GM23338 (cell line): ENCODE measurements at regions not wholly inside any gene's neighbourhood (a gene's known extent, or its start where the extent isn't known, plus 50 kb on each side); places are given as distances from the start of the nearest gene placed in this dataset.

ENCODE experiments used
- ATAC-seq: fragments of 200-7000 bp; cut with Tn5 transposase; 3 replicates; pipeline ENCODE4 v1.9.1; 2020
- DNase-seq: peaks from one replicate; pipeline ENCODE4 v3.0.0-alpha.2; 2015; ENCODE audit warnings: low spot score
- H2AFZ ChIP-seq: fragments of 200-600 bp; sonication (generic); 2 replicates; pipeline ENCODE4 v1.8.0; 2016; ENCODE audit warnings: antibody characterized with exemption, mild to moderate bottlenecking, moderate library complexity
- H3F3A ChIP-seq: fragments of 200-600 bp; sonication (generic); replicated peaks from 2 replicates; pipeline ENCODE4 v1.8.0; 2017; ENCODE audit warnings: antibody characterized with exemption, mixed run types, low read depth
- H3K27ac ChIP-seq: fragments of 200-600 bp; sonication (generic); 2 replicates; pipeline ENCODE4 v1.6.1; 2016; ENCODE audit warnings: low read depth
- H3K27me3 ChIP-seq: fragments of 200-600 bp; sonication (generic); 2 replicates; pipeline ENCODE4 v1.8.0; 2016; ENCODE audit warnings: mild to moderate bottlenecking, mixed run types, moderate library complexity; ENCODE audit not compliant: insufficient read depth
- H3K36me3 ChIP-seq: fragments of 200-600 bp; sonication (generic); 2 replicates; pipeline ENCODE4 v1.8.0; 2016; ENCODE audit warnings: mild to moderate bottlenecking; ENCODE audit not compliant: insufficient read depth
- H3K4me1 ChIP-seq: fragments of 200-600 bp; sonication (generic); 2 replicates; pipeline ENCODE4 v1.8.0; 2016; ENCODE audit warnings: mild to moderate bottlenecking, moderate library complexity; ENCODE audit not compliant: insufficient read depth
- H3K4me2 ChIP-seq: fragments of 200-600 bp; sonication (generic); 2 replicates; pipeline ENCODE4 v1.7.1; 2017; ENCODE audit warnings: mixed run types
- H3K4me3 ChIP-seq: fragments of 200-600 bp; sonication (generic); 2 replicates; pipeline ENCODE4 v1.6.1; 2016; ENCODE audit warnings: mixed run types
- H3K79me2 ChIP-seq: fragments of 200-600 bp; sonication (generic); replicated peaks from 2 replicates; pipeline ENCODE4 v1.8.0; 2017; ENCODE audit warnings: mild to moderate bottlenecking; ENCODE audit not compliant: insufficient read depth
- H3K9me2 ChIP-seq: fragments of 200-600 bp; sonication (generic); 2 replicates; pipeline ENCODE4 v1.8.0; 2017; ENCODE audit not compliant: insufficient read depth
- H4K20me1 ChIP-seq: fragments of 200-600 bp; sonication (generic); replicated peaks from 2 replicates; pipeline ENCODE4 v1.8.0; 2017; ENCODE audit warnings: mild to moderate bottlenecking; ENCODE audit not compliant: insufficient read depth
- H3K27ac Mint-ChIP-seq: 2 replicates; pipeline ENCODE4 v1.8.0; 2020; ENCODE audit warnings: inconsistent platforms, mild to moderate bottlenecking, moderate library complexity, mixed read lengths
- H3K27me3 Mint-ChIP-seq: 3 replicates; pipeline ENCODE4 v1.8.0; 2022; ENCODE audit warnings: low read depth, mild to moderate bottlenecking, moderate library complexity, mixed read lengths, inconsistent platforms; ENCODE audit not compliant: insufficient read depth, poor library complexity
- H3K36me3 Mint-ChIP-seq: 3 replicates; pipeline ENCODE4 v1.8.0; 2021; ENCODE audit warnings: low read depth, mild to moderate bottlenecking, inconsistent platforms, moderate library complexity, mixed read lengths
- H3K4me1 Mint-ChIP-seq: 3 replicates; pipeline ENCODE4 v1.8.0; 2020; ENCODE audit warnings: mild to moderate bottlenecking, inconsistent platforms, mixed read lengths
- H3K4me3 Mint-ChIP-seq: 3 replicates; pipeline ENCODE4 v1.8.0; 2021; ENCODE audit warnings: moderate library complexity, mild to moderate bottlenecking, inconsistent platforms, mixed read lengths
- H3K9me3 Mint-ChIP-seq: 3 replicates; pipeline ENCODE4 v1.8.0; 2020; ENCODE audit warnings: moderate library complexity, mild to moderate bottlenecking, inconsistent platforms, mixed read lengths
- CREB1 ChIP-seq: fragments of 250-450 bp; sonication (Bioruptor Pico); IDR thresholded peaks from 2 replicates; pipeline ENCODE4 v1.5.0; 2020; ENCODE audit warnings: low read depth, mild to moderate bottlenecking, moderate library complexity
- EZH2 ChIP-seq: fragments of 200-600 bp; sonication (generic); IDR thresholded peaks from one replicate; pipeline ENCODE4 v1.8.0; 2017; ENCODE audit warnings: antibody characterized with exemption, mild to moderate bottlenecking, low read depth; ENCODE audit not compliant: unreplicated experiment
- EZH2phosphoT487 ChIP-seq: fragments of 200-600 bp; sonication (generic); IDR thresholded peaks from one replicate; pipeline ENCODE4 v1.8.1; 2018; ENCODE audit warnings: antibody characterized with exemption; ENCODE audit not compliant: unreplicated experiment
- JUNB ChIP-seq: IDR thresholded peaks from one replicate; pipeline ENCODE4 v1.6.1; 2016; ENCODE audit warnings: antibody characterized with exemption; ENCODE audit not compliant: unreplicated experiment
- NANOG ChIP-seq: IDR thresholded peaks from 2 replicates; pipeline ENCODE4 v1.6.1; 2016; ENCODE audit warnings: antibody characterized with exemption, borderline replicate concordance
- POLR2AphosphoS5 ChIP-seq: IDR thresholded peaks from 2 replicates; pipeline ENCODE4 v1.6.1; 2016; ENCODE audit warnings: antibody characterized with exemption, low read depth
- STAT1 ChIP-seq: IDR thresholded peaks from one replicate; pipeline ENCODE4 v1.6.1; 2016; ENCODE audit warnings: antibody characterized with exemption; ENCODE audit not compliant: unreplicated experiment
- ZNF114 ChIP-seq: fragments of 250-450 bp; sonication (Bioruptor Pico); IDR thresholded peaks from 2 replicates; pipeline ENCODE4 v1.5.0; 2020; ENCODE audit warnings: mild to moderate bottlenecking, moderate library complexity
- ZNF331 ChIP-seq: fragments of 250-450 bp; sonication (Bioruptor Pico); IDR thresholded peaks from 2 replicates; pipeline ENCODE4 v1.5.0; 2020; ENCODE audit warnings: low read depth, mild to moderate bottlenecking, moderate library complexity
- TF ChIP-seq, protein P1 (sequence below): fragments of 250-450 bp; sonication (Bioruptor Pico); IDR thresholded peaks from 2 replicates; pipeline ENCODE4 v1.5.0; 2020; ENCODE audit warnings: mild to moderate bottlenecking, moderate library complexity
- TF ChIP-seq, protein P2 (sequence below), 2 experiments: fragments of 200-600 bp in 1 of 2; sonication (generic) in 1 of 2; conservative IDR thresholded peaks; 2 replicates each; pipeline versions ENCODE4 v1.5.1 to v1.6.1; 2016 to 2017; ENCODE audit warnings: antibody characterized with exemption in 2 of 2, low read depth in 2 of 2, mild to moderate bottlenecking in 2 of 2, moderate library complexity in 1 of 2
- TF ChIP-seq, protein P3 (sequence below): IDR thresholded peaks from 2 replicates; pipeline ENCODE4 v1.6.1; 2016; ENCODE audit warnings: antibody characterized with exemption
- TF ChIP-seq, protein P4 (sequence below): IDR thresholded peaks from one replicate; pipeline ENCODE4 v1.6.1; 2018; ENCODE audit warnings: antibody characterized with exemption; ENCODE audit not compliant: unreplicated experiment

DNA sequence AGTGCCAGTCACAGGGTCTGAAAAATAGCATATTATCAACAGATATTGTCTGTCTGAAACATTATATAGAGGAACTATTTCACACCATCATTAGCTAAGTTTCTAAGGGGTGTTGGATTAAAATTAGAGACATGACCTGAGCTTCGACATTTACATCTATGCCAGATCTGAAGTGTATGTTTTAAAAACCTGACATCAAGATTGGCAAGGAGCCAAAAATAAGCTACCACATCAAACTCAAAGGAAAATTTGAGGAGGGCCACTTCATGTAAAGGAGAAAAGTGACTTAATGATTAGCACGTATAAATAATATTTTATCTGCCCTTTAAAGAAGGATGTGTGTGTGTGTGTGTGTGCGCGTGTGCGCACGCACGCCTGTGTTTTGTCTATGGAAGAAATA lies 752.0 kb upstream of the GRM7 start:
- Histone ChIP-seq H3K4me2 (no peak overlapping the region), H3K27ac (no peak overlapping the region), H3K4me1 (no peaks in the 10 kb centered on the region), H3K4me3 (no peak overlapping the region), H2AFZ (no peak overlapping the region), H3F3A (no peaks in the 10 kb centered on the region), H3K27me3 (no peaks in the 10 kb centered on the region), H3K79me2 (no peaks in the 10 kb centered on the region), H4K20me1 (no peaks in the 10 kb centered on the region), H3K9me2 (no peaks in the 10 kb centered on the region), H3K36me3 (peaks cover 9% of the 10 kb centered on the region; the same call in 1 of the 2 replicates)
- no peak for DNase-seq
- TF ChIP-seq EZH2 (no peak), EZH2phosphoT487 (no peak), STAT1 (no peak), ZNF114 (CRISPR knock-in tag) (no peak), NANOG (no peak), ZNF331 (no peak), CREB1 (CRISPR knock-in tag) (no peak), POLR2AphosphoS5 (no peak), JUNB (no peak)
- TF ChIP-seq, protein P1, sequence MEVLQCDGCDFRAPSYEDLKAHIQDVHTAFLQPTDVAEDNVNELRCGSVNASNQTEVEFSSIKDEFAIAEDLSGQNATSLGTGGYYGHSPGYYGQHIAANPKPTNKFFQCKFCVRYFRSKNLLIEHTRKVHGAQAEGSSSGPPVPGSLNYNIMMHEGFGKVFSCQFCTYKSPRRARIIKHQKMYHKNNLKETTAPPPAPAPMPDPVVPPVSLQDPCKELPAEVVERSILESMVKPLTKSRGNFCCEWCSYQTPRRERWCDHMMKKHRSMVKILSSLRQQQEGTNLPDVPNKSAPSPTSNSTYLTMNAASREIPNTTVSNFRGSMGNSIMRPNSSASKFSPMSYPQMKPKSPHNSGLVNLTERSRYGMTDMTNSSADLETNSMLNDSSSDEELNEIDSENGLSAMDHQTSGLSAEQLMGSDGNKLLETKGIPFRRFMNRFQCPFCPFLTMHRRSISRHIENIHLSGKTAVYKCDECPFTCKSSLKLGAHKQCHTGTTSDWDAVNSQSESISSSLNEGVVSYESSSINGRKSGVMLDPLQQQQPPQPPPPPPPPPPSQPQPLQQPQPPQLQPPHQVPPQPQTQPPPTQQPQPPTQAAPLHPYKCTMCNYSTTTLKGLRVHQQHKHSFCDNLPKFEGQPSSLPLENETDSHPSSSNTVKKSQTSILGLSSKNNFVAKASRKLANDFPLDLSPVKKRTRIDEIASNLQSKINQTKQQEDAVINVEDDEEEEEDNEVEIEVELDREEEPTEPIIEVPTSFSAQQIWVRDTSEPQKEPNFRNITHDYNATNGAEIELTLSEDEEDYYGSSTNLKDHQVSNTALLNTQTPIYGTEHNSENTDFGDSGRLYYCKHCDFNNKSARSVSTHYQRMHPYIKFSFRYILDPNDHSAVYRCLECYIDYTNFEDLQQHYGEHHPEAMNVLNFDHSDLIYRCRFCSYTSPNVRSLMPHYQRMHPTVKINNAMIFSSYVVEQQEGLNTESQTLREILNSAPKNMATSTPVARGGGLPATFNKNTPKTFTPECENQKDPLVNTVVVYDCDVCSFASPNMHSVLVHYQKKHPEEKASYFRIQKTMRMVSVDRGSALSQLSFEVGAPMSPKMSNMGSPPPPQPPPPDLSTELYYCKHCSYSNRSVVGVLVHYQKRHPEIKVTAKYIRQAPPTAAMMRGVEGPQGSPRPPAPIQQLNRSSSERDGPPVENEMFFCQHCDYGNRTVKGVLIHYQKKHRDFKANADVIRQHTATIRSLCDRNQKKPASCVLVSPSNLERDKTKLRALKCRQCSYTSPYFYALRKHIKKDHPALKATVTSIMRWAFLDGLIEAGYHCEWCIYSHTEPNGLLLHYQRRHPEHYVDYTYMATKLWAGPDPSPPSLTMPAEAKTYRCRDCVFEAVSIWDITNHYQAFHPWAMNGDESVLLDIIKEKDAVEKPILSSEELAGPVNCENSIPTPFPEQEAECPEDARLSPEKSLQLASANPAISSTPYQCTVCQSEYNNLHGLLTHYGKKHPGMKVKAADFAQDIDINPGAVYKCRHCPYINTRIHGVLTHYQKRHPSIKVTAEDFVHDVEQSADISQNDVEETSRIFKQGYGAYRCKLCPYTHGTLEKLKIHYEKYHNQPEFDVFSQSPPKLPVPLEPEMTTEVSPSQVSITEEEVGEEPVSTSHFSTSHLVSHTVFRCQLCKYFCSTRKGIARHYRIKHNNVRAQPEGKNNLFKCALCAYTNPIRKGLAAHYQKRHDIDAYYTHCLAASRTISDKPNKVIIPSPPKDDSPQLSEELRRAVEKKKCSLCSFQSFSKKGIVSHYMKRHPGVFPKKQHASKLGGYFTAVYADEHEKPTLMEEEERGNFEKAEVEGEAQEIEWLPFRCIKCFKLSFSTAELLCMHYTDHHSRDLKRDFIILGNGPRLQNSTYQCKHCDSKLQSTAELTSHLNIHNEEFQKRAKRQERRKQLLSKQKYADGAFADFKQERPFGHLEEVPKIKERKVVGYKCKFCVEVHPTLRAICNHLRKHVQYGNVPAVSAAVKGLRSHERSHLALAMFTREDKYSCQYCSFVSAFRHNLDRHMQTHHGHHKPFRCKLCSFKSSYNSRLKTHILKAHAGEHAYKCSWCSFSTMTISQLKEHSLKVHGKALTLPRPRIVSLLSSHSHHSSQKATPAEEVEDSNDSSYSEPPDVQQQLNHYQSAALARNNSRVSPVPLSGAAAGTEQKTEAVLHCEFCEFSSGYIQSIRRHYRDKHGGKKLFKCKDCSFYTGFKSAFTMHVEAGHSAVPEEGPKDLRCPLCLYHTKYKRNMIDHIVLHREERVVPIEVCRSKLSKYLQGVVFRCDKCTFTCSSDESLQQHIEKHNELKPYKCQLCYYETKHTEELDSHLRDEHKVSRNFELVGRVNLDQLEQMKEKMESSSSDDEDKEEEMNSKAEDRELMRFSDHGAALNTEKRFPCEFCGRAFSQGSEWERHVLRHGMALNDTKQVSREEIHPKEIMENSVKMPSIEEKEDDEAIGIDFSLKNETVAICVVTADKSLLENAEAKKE (CRISPR knock-in tag), result no peak
- TF ChIP-seq, protein P2, sequence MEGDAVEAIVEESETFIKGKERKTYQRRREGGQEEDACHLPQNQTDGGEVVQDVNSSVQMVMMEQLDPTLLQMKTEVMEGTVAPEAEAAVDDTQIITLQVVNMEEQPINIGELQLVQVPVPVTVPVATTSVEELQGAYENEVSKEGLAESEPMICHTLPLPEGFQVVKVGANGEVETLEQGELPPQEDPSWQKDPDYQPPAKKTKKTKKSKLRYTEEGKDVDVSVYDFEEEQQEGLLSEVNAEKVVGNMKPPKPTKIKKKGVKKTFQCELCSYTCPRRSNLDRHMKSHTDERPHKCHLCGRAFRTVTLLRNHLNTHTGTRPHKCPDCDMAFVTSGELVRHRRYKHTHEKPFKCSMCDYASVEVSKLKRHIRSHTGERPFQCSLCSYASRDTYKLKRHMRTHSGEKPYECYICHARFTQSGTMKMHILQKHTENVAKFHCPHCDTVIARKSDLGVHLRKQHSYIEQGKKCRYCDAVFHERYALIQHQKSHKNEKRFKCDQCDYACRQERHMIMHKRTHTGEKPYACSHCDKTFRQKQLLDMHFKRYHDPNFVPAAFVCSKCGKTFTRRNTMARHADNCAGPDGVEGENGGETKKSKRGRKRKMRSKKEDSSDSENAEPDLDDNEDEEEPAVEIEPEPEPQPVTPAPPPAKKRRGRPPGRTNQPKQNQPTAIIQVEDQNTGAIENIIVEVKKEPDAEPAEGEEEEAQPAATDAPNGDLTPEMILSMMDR (conservative IDR thresholded peaks at IDR 0.05; ENCODE audit: low read depth in 2 of 2), result no peak
- TF ChIP-seq, protein P3, sequence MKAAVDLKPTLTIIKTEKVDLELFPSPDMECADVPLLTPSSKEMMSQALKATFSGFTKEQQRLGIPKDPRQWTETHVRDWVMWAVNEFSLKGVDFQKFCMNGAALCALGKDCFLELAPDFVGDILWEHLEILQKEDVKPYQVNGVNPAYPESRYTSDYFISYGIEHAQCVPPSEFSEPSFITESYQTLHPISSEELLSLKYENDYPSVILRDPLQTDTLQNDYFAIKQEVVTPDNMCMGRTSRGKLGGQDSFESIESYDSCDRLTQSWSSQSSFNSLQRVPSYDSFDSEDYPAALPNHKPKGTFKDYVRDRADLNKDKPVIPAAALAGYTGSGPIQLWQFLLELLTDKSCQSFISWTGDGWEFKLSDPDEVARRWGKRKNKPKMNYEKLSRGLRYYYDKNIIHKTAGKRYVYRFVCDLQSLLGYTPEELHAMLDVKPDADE, result no peak
- TF ChIP-seq, protein P4, sequence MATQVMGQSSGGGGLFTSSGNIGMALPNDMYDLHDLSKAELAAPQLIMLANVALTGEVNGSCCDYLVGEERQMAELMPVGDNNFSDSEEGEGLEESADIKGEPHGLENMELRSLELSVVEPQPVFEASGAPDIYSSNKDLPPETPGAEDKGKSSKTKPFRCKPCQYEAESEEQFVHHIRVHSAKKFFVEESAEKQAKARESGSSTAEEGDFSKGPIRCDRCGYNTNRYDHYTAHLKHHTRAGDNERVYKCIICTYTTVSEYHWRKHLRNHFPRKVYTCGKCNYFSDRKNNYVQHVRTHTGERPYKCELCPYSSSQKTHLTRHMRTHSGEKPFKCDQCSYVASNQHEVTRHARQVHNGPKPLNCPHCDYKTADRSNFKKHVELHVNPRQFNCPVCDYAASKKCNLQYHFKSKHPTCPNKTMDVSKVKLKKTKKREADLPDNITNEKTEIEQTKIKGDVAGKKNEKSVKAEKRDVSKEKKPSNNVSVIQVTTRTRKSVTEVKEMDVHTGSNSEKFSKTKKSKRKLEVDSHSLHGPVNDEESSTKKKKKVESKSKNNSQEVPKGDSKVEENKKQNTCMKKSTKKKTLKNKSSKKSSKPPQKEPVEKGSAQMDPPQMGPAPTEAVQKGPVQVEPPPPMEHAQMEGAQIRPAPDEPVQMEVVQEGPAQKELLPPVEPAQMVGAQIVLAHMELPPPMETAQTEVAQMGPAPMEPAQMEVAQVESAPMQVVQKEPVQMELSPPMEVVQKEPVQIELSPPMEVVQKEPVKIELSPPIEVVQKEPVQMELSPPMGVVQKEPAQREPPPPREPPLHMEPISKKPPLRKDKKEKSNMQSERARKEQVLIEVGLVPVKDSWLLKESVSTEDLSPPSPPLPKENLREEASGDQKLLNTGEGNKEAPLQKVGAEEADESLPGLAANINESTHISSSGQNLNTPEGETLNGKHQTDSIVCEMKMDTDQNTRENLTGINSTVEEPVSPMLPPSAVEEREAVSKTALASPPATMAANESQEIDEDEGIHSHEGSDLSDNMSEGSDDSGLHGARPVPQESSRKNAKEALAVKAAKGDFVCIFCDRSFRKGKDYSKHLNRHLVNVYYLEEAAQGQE, result no peak
- no peak for ATAC-seq
- peaks cover 2% of the 10 kb centered on the region for H3K27me3 Mint-ChIP-seq
- H3K4me3 Mint-ChIP-seq, result no peak overlapping the region
- no peak overlapping the region for H3K27ac Mint-ChIP-seq
- no peaks in the 10 kb centered on the region; the same call in 2 of the 3 replicates for H3K4me1 Mint-ChIP-seq
- H3K9me3 Mint-ChIP-seq, result peaks cover 84% of the 10 kb centered on the region
- no peaks in the 10 kb centered on the region for H3K36me3 Mint-ChIP-seq
